CD4-positive, alpha-beta T cell (primary cell): ENCODE measurements at regions not wholly inside any gene's neighbourhood (a gene's known extent, or its start where the extent isn't known, plus 50 kb on each side); places are given as distances from the start of the nearest gene placed in this dataset.

ENCODE experiments used
- ATAC-seq: fragments of 200-7000 bp; cut with Tn5 transposase; one replicate; pipeline ENCODE4 v1.10.0; 2022; ENCODE audit warnings: mild to moderate bottlenecking; ENCODE audit not compliant: poor library complexity
- CTCF ChIA-PET: fragments of 350-600 bp; sonication (Branson Sonifier 250); formaldehyde crosslinking; loops from one replicate; lab custom pipeline; 2021; ENCODE audit warnings: antibody characterized with exemption, inconsistent platforms; lab: Charles Lee
- POLR2A ChIA-PET: fragments of 350-600 bp; sonication (Branson Sonifier 250); formaldehyde crosslinking; loops from one replicate; lab custom pipeline; 2021; ENCODE audit warnings: antibody characterized with exemption, inconsistent platforms; lab: Charles Lee
- DNase-seq, 14 experiments: peaks; one replicate each; pipeline ENCODE4 v3.0.0-alpha.2; 2013 to 2020; ENCODE audit warnings: mixed read lengths in 2 of 14
- H3K27ac ChIP-seq, 2 donors: one replicate each; pipeline versions ENCODE4 v1.5.1 to v1.7.0; 2013; ENCODE audit warnings: low read length in 2 of 2, low read depth in 1 of 2, mild to moderate bottlenecking in 1 of 2
- H3K27me3 ChIP-seq, 2 experiments: 1 replicate in 1 of 2; 2 replicates in 1 of 2; pipeline versions ENCODE4 v1.6.1 to v1.7.0; 2013; ENCODE audit warnings: low read length in 2 of 2, control low read depth in 1 of 2, mild to moderate bottlenecking in 1 of 2, moderate library complexity in 1 of 2; ENCODE audit not compliant: insufficient read depth in 2 of 2, control insufficient read depth in 1 of 2
- H3K36me3 ChIP-seq: one replicate; pipeline ENCODE4 v1.6.1; 2013; ENCODE audit warnings: low read length, control low read depth; ENCODE audit not compliant: insufficient read depth
- H3K4me1 ChIP-seq: one replicate; pipeline ENCODE4 v1.6.1; 2013; ENCODE audit warnings: low read length, control low read depth; ENCODE audit not compliant: insufficient read depth
- H3K4me3 ChIP-seq: one replicate; pipeline ENCODE4 v1.5.1; 2013; ENCODE audit warnings: mild to moderate bottlenecking, low read length, moderate library complexity
- H3K9me3 ChIP-seq, 2 experiments: 1 replicate in 1 of 2; 2 replicates in 1 of 2; pipeline versions ENCODE4 v1.6.1 to v1.7.0; 2013; ENCODE audit warnings: low read length in 2 of 2, mild to moderate bottlenecking in 2 of 2, control low read depth in 1 of 2, moderate library complexity in 1 of 2; ENCODE audit not compliant: control insufficient read depth in 1 of 2, insufficient read depth in 1 of 2
- H3K27ac Mint-ChIP-seq: one replicate; pipeline ENCODE4 v1.8.0; 2020; ENCODE audit warnings: mixed read lengths
- H3K27me3 Mint-ChIP-seq: one replicate; pipeline ENCODE4 v1.8.0; 2021; ENCODE audit warnings: mixed read lengths
- H3K36me3 Mint-ChIP-seq: one replicate; pipeline ENCODE4 v1.8.0; 2021; ENCODE audit warnings: low read depth, mixed read lengths
- H3K4me1 Mint-ChIP-seq: one replicate; pipeline ENCODE4 v1.8.0; 2021; ENCODE audit warnings: low read depth, mixed read lengths
- H3K4me3 Mint-ChIP-seq: one replicate; pipeline ENCODE4 v1.8.0; 2020; ENCODE audit warnings: mild to moderate bottlenecking, mixed read lengths
- H3K9me3 Mint-ChIP-seq: one replicate; pipeline ENCODE4 v1.8.0; 2020; ENCODE audit warnings: mixed read lengths
- CTCF ChIP-seq: fragments of 200-600 bp; IDR thresholded peaks from one replicate; pipeline ENCODE4 v1.8.0; 2022; ENCODE audit warnings: antibody characterized with exemption, mild to moderate bottlenecking
- intact Hi-C, 2 experiments: fragments of 100-400 bp; cut with DNase I in 1 of 2; cut with micrococcal nuclease in 1 of 2; formaldehyde crosslinking; loops; one replicate each; pipeline versions ENCODE4 v1.15.1 to v1.9.0; 2023 to 2025; cut with DNase I, micrococcal nuclease

- Histone ChIP-seq H3K27ac (no peak overlapping the region), H3K9me3 (no peaks in the 10 kb centered on the region), H3K4me1 (no peaks in the 10 kb centered on the region), H3K27me3 (no peaks in the 10 kb centered on the region), H3K36me3 (no peaks in the 10 kb centered on the region), H3K4me3 (no peak overlapping the region)
- no peaks in the 10 kb centered on the region for H3K4me1 Mint-ChIP-seq
- no peaks in the 10 kb centered on the region for H3K27me3 Mint-ChIP-seq
- no peak for ATAC-seq
- intact Hi-C loops: no loop called here
- no peak for TF ChIP-seq CTCF
- no peak overlapping the region for H3K27ac Mint-ChIP-seq
- POLR2A ChIA-PET: no interaction called here
- CTCF ChIA-PET: no interaction called here
- H3K9me3 Mint-ChIP-seq: peaks cover 2% of the 10 kb centered on the region
- H3K36me3 Mint-ChIP-seq: no peaks in the 10 kb centered on the region
- DNase-seq: no peak
- H3K4me3 Mint-ChIP-seq: no peak overlapping the region
Measured at GRCh38 chr6:80744213-80744612, 637.7 kb downstream of the BCKDHB start.

GRCh38 chr6:80742481-80742880 lies 636.0 kb downstream of the BCKDHB start:
- no peak for TF ChIP-seq CTCF
- Histone ChIP-seq H3K27me3 (no peaks in the 10 kb centered on the region), H3K27ac (no peak overlapping the region), H3K4me3 (no peak overlapping the region), H3K9me3 (no peaks in the 10 kb centered on the region), H3K4me1 (no peaks in the 10 kb centered on the region), H3K36me3 (no peaks in the 10 kb centered on the region)
- Mint-ChIP-seq H3K9me3 (peaks cover 4% of the 10 kb centered on the region), H3K4me3 (no peak overlapping the region), H3K27me3 (no peaks in the 10 kb centered on the region), H3K4me1 (no peaks in the 10 kb centered on the region), H3K36me3 (no peaks in the 10 kb centered on the region), H3K27ac (no peak overlapping the region)
- ChIA-PET POLR2A (no interaction called here), CTCF (no interaction called here)
- intact Hi-C loops: no loop called here
- no peak for DNase-seq
- ATAC-seq: no peak

GRCh38 chr6:80733641-80734040 lies 627.2 kb downstream of the BCKDHB start:
- no peak for ATAC-seq
- CTCF ChIA-PET: no interaction called here

More at GRCh38 chr6:80733641-80734040, 627.2 kb downstream of the BCKDHB start:
- H3K4me3 ChIP-seq: no peak overlapping the region
- H3K27ac ChIP-seq: no peak overlapping the region
- H3K4me1 Mint-ChIP-seq: no peaks in the 10 kb centered on the region
- TF ChIP-seq CTCF: no peak
- no peaks in the 10 kb centered on the region for H3K9me3 ChIP-seq
- no peaks in the 10 kb centered on the region for H3K27me3 Mint-ChIP-seq
- no peak overlapping the region for H3K27ac Mint-ChIP-seq
- no peaks in the 10 kb centered on the region for H3K4me1 ChIP-seq
- H3K36me3 Mint-ChIP-seq: no peaks in the 10 kb centered on the region
- peaks cover 5% of the 10 kb centered on the region for H3K9me3 Mint-ChIP-seq
- H3K4me3 Mint-ChIP-seq: no peak overlapping the region
- DNase-seq: no peak
- POLR2A ChIA-PET: no interaction called here
- intact Hi-C loops: no loop called here
- H3K27me3 ChIP-seq: no peaks in the 10 kb centered on the region
- no peaks in the 10 kb centered on the region for H3K36me3 ChIP-seq
